ENCODE measurements at regions not wholly inside any gene's neighbourhood (a gene's known extent, or its start where the extent isn't known, plus 50 kb on each side); places are given as distances from the start of the nearest gene placed in this dataset.

DNA sequence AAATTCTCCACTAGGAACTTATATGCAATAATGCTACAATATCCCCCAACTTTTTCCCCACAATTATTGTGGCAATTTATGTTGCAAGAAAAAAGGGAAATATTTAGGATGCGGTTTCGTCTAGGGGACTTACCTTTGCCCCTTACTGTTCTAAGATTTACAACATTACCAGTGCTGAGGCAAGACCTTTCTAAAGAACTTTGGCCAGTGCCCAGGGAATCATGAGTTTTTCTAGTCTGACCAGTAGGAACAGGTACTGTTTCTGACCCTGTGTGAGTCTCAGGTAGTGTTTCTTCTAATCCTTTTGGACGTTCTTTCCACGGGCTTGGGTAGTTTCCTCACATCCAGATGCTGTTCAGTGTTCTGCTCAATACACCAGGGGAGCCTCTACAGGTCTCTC is 373.7 kb downstream of the HAPSTR1 start:
- TF ChIP-seq CTCF (IDR thresholded peaks at IDR 0.05; ENCODE audit: borderline replicate concordance, extremely low read depth, low read length, poor library complexity, severe bottlenecking) (no peak), EZH2 (IDR thresholded peaks at IDR 0.05; ENCODE audit: borderline replicate concordance, low read depth, low read length, severe bottlenecking) (no peak)

Data from DND-41 (cell line).